ENCODE measurements at regions not wholly inside any gene's neighbourhood (a gene's known extent, or its start where the extent isn't known, plus 50 kb on each side); places are given as distances from the start of the nearest gene placed in this dataset.

- H3K4me3 ChIP-seq (replicated peaks; ENCODE audit: low read depth, low read length) = no peak overlapping the region
- TF ChIP-seq, protein P1, sequence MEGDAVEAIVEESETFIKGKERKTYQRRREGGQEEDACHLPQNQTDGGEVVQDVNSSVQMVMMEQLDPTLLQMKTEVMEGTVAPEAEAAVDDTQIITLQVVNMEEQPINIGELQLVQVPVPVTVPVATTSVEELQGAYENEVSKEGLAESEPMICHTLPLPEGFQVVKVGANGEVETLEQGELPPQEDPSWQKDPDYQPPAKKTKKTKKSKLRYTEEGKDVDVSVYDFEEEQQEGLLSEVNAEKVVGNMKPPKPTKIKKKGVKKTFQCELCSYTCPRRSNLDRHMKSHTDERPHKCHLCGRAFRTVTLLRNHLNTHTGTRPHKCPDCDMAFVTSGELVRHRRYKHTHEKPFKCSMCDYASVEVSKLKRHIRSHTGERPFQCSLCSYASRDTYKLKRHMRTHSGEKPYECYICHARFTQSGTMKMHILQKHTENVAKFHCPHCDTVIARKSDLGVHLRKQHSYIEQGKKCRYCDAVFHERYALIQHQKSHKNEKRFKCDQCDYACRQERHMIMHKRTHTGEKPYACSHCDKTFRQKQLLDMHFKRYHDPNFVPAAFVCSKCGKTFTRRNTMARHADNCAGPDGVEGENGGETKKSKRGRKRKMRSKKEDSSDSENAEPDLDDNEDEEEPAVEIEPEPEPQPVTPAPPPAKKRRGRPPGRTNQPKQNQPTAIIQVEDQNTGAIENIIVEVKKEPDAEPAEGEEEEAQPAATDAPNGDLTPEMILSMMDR (IDR thresholded peaks at IDR 0.05; ENCODE audit: low read depth, low read length, missing control alignments) = no peak
These were observed 437.5 kb downstream of the MMUT start for GRCh38 chr6:49025273-49026240.

DNA sequence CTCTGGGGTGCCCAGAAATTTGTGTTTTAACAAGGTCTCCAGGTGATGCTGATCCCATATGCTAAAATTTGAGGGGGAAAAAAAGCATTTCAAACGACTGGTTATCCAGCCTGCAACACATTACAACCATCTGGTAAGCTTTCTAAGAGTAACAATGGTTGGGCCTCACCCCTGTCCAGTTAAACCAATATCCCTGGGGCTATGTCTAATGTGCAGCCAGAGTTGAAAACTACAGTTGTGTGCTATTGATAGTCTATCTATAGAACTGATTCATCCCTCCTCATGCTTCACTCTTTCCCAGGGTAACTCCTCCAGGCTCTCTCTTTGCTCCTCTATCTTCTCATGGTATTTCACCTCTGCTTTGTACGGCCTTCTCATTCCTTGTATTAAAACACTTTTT, 458.3 kb downstream of the MMUT start:
- TF ChIP-seq, protein P1 (IDR thresholded peaks at IDR 0.05; ENCODE audit: low read depth, low read length, missing control alignments) = no peak
- no peak overlapping the region for H3K4me3 ChIP-seq (replicated peaks; ENCODE audit: low read depth, low read length)
- no peak for DNase-seq (ENCODE audit: extremely low read depth, low read depth)

More at GRCh38 chr6:49025273-49026240, 437.5 kb downstream of the MMUT start:
- DNase-seq (ENCODE audit: extremely low read depth, low read depth) = no peak

GRCh38 chr6:49003348-49003747, 459.7 kb downstream of the MMUT start:
- no peak overlapping the region for H3K4me3 ChIP-seq (replicated peaks; ENCODE audit: low read depth, low read length)
- TF ChIP-seq, protein P1 (IDR thresholded peaks at IDR 0.05; ENCODE audit: low read depth, low read length, missing control alignments) = no peak
- no peak for DNase-seq (ENCODE audit: extremely low read depth, low read depth)

DNA sequence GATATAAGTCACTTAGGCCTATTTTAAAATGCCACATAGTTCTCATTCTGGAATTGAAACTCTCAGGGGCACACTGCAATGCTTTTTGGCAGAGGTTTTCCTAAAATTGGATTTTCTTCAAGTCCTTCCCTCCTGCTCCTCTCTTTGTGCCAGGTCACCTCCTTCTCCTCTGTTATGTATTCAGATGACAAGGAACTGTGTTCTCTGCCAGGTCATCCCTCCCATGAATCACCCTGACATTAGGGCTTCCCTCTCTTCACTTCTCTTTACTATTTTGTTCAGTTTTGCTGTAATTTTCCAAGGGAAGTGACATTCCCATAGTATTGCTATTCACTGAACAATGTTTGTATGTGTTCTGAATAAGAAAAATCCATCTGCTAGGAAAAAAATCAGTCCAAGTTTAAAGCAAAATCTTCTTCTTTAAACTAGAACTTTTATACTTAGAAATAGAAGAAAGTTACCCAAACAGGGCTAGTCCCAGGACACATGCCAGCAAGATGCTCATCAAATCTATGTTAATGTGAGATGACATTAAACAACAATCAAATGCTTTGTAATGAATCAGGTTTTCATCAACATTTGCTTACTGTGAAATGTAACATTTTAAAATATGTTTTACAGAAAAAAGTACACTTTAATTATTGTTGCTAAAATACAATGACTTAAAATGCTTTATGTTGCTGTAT, 461.1 kb downstream of the MMUT start:
- TF ChIP-seq, protein P1 (IDR thresholded peaks at IDR 0.05; ENCODE audit: low read depth, low read length, missing control alignments) = no peak
- DNase-seq (ENCODE audit: extremely low read depth, low read depth) = no peak
- no peak overlapping the region for H3K4me3 ChIP-seq (replicated peaks; ENCODE audit: low read depth, low read length)

GRCh38 chr6:48998574-48998973, 464.5 kb downstream of the MMUT start:
- no peak overlapping the region for H3K4me3 ChIP-seq (replicated peaks; ENCODE audit: low read depth, low read length)
- TF ChIP-seq, protein P1 (IDR thresholded peaks at IDR 0.05; ENCODE audit: low read depth, low read length, missing control alignments) = no peak
- DNase-seq (ENCODE audit: extremely low read depth, low read depth) = no peak

GRCh38 chr6:48996461-48997119, 466.5 kb downstream of the MMUT start:
- no peak for DNase-seq (ENCODE audit: extremely low read depth, low read depth)
- H3K4me3 ChIP-seq (replicated peaks; ENCODE audit: low read depth, low read length) = no peak overlapping the region
- TF ChIP-seq, protein P1 (IDR thresholded peaks at IDR 0.05; ENCODE audit: low read depth, low read length, missing control alignments) = no peak
